ENCODE measurements at regions not wholly inside any gene's neighbourhood (a gene's known extent, or its start where the extent isn't known, plus 50 kb on each side); places are given as distances from the start of the nearest gene placed in this dataset.

- no peak for TF ChIP-seq EZH2phosphoT487 (conservative IDR thresholded peaks at IDR 0.05; ENCODE audit: low read length)
- no peak for TF ChIP-seq CTCF (IDR thresholded peaks at IDR 0.05; ENCODE audit: insufficient read depth, low read length, poor library complexity, severe bottlenecking)
- Histone ChIP-seq H4K20me1 (ENCODE audit: low read depth, low read length) (no peaks in the 10 kb centered on the region), H2AFZ (ENCODE audit: low read depth, low read length, severe bottlenecking) (no peak overlapping the region), H3K27me3 (ENCODE audit: low read length) (no peaks in the 10 kb centered on the region), H3K36me3 (ENCODE audit: low read length) (no peaks in the 10 kb centered on the region), H3K79me2 (ENCODE audit: insufficient read depth, low read length) (no peaks in the 10 kb centered on the region), H3K9ac (ENCODE audit: low read length) (no peak overlapping the region), H3K9me3 (ENCODE audit: insufficient read depth, low read length) (no peaks in the 10 kb centered on the region), H3K27ac (ENCODE audit: low read depth, low read length) (no peak overlapping the region), H3K4me2 (ENCODE audit: low read depth, low read length, poor library complexity, severe bottlenecking) (no peak overlapping the region), H3K4me3 (ENCODE audit: insufficient read depth, low read length, poor library complexity, severe bottlenecking) (no peak overlapping the region), H3F3A (ENCODE audit: insufficient read depth) (no peaks in the 10 kb centered on the region), H3K9me2 (replicated peaks; ENCODE audit: insufficient read depth, low read length) (no peaks in the 10 kb centered on the region)
Measured at GRCh38 chr6:40733290-40733689, 146.1 kb upstream of the LRFN2 start.

- Histone ChIP-seq H3K9me3 (ENCODE audit: insufficient read depth, low read length) (no peaks in the 10 kb centered on the region), H3K9ac (ENCODE audit: low read length) (no peak overlapping the region), H3K4me3 (ENCODE audit: insufficient read depth, low read length, poor library complexity, severe bottlenecking) (no peak overlapping the region), H3K79me2 (ENCODE audit: insufficient read depth, low read length) (no peaks in the 10 kb centered on the region), H4K20me1 (ENCODE audit: low read depth, low read length) (no peaks in the 10 kb centered on the region), H2AFZ (ENCODE audit: low read depth, low read length, severe bottlenecking) (no peak overlapping the region), H3K27me3 (ENCODE audit: low read length) (no peaks in the 10 kb centered on the region), H3K9me2 (replicated peaks; ENCODE audit: insufficient read depth, low read length) (no peaks in the 10 kb centered on the region), H3K27ac (ENCODE audit: low read depth, low read length) (no peak overlapping the region), H3F3A (ENCODE audit: insufficient read depth) (no peaks in the 10 kb centered on the region), H3K4me2 (ENCODE audit: low read depth, low read length, poor library complexity, severe bottlenecking) (no peak overlapping the region), H3K36me3 (ENCODE audit: low read length) (no peaks in the 10 kb centered on the region)
- TF ChIP-seq EZH2phosphoT487 (conservative IDR thresholded peaks at IDR 0.05; ENCODE audit: low read length): no peak
- no peak for TF ChIP-seq CTCF (IDR thresholded peaks at IDR 0.05; ENCODE audit: insufficient read depth, low read length, poor library complexity, severe bottlenecking)
Measured at GRCh38 chr6:40732878-40733277, 145.7 kb upstream of the LRFN2 start.

- Histone ChIP-seq H3F3A (ENCODE audit: insufficient read depth) (no peaks in the 10 kb centered on the region), H3K4me3 (ENCODE audit: insufficient read depth, low read length, poor library complexity, severe bottlenecking) (no peak overlapping the region), H3K79me2 (ENCODE audit: insufficient read depth, low read length) (no peaks in the 10 kb centered on the region), H3K27ac (ENCODE audit: low read depth, low read length) (no peak overlapping the region), H2AFZ (ENCODE audit: low read depth, low read length, severe bottlenecking) (no peak overlapping the region), H4K20me1 (ENCODE audit: low read depth, low read length) (no peaks in the 10 kb centered on the region), H3K9ac (ENCODE audit: low read length) (no peak overlapping the region), H3K4me2 (ENCODE audit: low read depth, low read length, poor library complexity, severe bottlenecking) (no peak overlapping the region), H3K9me2 (replicated peaks; ENCODE audit: insufficient read depth, low read length) (no peaks in the 10 kb centered on the region), H3K9me3 (ENCODE audit: insufficient read depth, low read length) (no peaks in the 10 kb centered on the region), H3K36me3 (ENCODE audit: low read length) (no peaks in the 10 kb centered on the region), H3K27me3 (ENCODE audit: low read length) (no peaks in the 10 kb centered on the region)
- TF ChIP-seq CTCF (IDR thresholded peaks at IDR 0.05; ENCODE audit: insufficient read depth, low read length, poor library complexity, severe bottlenecking): no peak
- TF ChIP-seq EZH2phosphoT487 (conservative IDR thresholded peaks at IDR 0.05; ENCODE audit: low read length): no peak
Measured at GRCh38 chr6:40728643-40729042, 141.5 kb upstream of the LRFN2 start.

- Histone ChIP-seq H3K27me3 (ENCODE audit: low read length) (no peaks in the 10 kb centered on the region), H3K9me3 (ENCODE audit: insufficient read depth, low read length) (no peaks in the 10 kb centered on the region), H3F3A (ENCODE audit: insufficient read depth) (no peaks in the 10 kb centered on the region), H3K27ac (ENCODE audit: low read depth, low read length) (no peak overlapping the region), H4K20me1 (ENCODE audit: low read depth, low read length) (no peaks in the 10 kb centered on the region), H3K9me2 (replicated peaks; ENCODE audit: insufficient read depth, low read length) (no peaks in the 10 kb centered on the region), H2AFZ (ENCODE audit: low read depth, low read length, severe bottlenecking) (no peak overlapping the region), H3K36me3 (ENCODE audit: low read length) (no peaks in the 10 kb centered on the region), H3K9ac (ENCODE audit: low read length) (no peak overlapping the region), H3K79me2 (ENCODE audit: insufficient read depth, low read length) (no peaks in the 10 kb centered on the region), H3K4me3 (ENCODE audit: insufficient read depth, low read length, poor library complexity, severe bottlenecking) (no peak overlapping the region), H3K4me2 (ENCODE audit: low read depth, low read length, poor library complexity, severe bottlenecking) (no peak overlapping the region)
- TF ChIP-seq CTCF (IDR thresholded peaks at IDR 0.05; ENCODE audit: insufficient read depth, low read length, poor library complexity, severe bottlenecking) (no peak), EZH2phosphoT487 (conservative IDR thresholded peaks at IDR 0.05; ENCODE audit: low read length) (no peak)
Measured at GRCh38 chr6:40727271-40727670, 140.1 kb upstream of the LRFN2 start.
